ENCODE measurements at regions not wholly inside any gene's neighbourhood (a gene's known extent, or its start where the extent isn't known, plus 50 kb on each side); places are given as distances from the start of the nearest gene placed in this dataset.

DNA sequence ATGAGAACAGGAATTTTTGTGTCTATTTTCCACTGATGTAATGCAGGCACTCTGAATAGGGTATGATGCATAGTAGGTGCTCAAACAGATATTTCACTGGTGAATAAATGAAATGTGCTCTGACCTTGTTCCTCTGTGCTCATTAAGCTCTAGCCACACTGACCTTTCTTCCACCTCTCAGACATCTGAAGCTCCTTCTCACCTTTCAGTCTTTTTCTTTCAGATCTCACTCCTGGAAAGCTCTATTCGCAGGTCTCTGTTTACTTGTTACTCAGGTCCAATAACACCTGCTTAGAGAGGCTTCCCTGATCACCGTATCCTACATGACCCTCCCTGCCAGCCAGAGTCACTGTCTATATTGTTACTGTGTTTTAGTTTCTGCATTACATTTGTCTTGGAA lies 59.2 kb upstream of the IVNS1ABP start:
- DNase-seq (ENCODE audit: insufficient read length, low spot score) (no peak), FAIRE-seq (no peak)
- TF ChIP-seq, protein P1, sequence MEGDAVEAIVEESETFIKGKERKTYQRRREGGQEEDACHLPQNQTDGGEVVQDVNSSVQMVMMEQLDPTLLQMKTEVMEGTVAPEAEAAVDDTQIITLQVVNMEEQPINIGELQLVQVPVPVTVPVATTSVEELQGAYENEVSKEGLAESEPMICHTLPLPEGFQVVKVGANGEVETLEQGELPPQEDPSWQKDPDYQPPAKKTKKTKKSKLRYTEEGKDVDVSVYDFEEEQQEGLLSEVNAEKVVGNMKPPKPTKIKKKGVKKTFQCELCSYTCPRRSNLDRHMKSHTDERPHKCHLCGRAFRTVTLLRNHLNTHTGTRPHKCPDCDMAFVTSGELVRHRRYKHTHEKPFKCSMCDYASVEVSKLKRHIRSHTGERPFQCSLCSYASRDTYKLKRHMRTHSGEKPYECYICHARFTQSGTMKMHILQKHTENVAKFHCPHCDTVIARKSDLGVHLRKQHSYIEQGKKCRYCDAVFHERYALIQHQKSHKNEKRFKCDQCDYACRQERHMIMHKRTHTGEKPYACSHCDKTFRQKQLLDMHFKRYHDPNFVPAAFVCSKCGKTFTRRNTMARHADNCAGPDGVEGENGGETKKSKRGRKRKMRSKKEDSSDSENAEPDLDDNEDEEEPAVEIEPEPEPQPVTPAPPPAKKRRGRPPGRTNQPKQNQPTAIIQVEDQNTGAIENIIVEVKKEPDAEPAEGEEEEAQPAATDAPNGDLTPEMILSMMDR (IDR thresholded peaks at IDR 0.05; ENCODE audit: insufficient read depth, missing control alignments) = no peak

- TF ChIP-seq, protein P1 (IDR thresholded peaks at IDR 0.05; ENCODE audit: insufficient read depth, missing control alignments) = no peak
- no peak for FAIRE-seq
- no peak for DNase-seq (ENCODE audit: insufficient read length, low spot score)
Observed at GRCh38 chr1:185375583-185375982, 58.5 kb upstream of the IVNS1ABP start.

DNA sequence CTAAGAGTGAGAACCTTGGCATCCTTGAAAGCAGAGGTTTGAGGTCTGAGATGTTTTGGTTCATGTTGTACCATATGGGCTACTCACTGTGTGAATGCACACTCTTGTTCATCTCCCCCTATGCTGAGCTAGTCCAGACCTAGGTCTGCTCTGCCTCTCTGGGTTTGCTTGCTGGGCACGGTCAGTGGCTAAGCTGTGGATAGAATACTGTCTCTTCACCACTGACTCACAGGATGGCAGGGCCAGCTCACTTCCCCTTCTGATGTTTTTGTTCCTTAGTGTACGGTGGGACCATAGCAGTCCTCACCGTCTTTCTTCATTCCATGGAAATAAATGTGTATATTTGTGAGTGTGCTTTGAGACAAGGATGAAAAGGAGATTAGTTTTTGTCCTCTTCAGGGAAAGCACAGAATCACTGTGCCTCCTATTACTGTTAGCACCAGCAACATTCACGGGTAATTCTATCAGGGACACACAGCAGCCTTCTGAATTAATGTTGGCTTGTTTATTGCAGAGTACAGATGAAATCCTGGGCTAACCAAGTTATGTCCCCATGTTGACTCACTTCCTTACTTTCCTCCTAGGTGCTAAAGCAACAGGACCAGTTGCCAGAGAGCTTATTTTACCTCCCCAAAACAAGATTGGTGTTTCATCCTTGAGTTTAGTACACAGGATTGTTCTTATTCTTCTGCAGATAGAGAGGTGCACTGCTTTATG lies 56.9 kb upstream of the IVNS1ABP start:
- FAIRE-seq = no peak
- DNase-seq (ENCODE audit: insufficient read length, low spot score) = no peak
- TF ChIP-seq, protein P1 (IDR thresholded peaks at IDR 0.05; ENCODE audit: insufficient read depth, missing control alignments) = no peak

DNA sequence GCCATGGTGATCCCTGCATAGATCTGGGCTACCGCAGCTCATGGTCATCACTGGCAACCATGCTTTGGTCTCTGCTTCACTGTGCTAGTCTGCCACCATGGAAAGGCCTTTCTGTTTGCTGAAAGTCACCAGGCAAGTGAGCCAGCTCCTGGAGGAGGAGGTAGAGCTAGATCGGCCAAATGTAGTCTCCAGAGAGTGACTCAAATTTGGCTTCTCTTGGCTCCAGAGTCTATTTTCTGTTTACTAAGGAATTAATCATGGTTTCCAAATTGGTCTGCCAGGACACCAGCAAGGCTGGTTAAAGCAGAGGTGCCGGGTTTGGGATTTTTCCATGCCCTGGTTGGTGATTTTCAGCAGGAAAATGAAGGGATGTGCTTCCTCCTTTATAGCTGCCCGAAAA lies 52.7 kb upstream of the IVNS1ABP start:
- FAIRE-seq (no peak), DNase-seq (ENCODE audit: insufficient read length, low spot score) (no peak)
- TF ChIP-seq, protein P1 (IDR thresholded peaks at IDR 0.05; ENCODE audit: insufficient read depth, missing control alignments) = no peak

DNA sequence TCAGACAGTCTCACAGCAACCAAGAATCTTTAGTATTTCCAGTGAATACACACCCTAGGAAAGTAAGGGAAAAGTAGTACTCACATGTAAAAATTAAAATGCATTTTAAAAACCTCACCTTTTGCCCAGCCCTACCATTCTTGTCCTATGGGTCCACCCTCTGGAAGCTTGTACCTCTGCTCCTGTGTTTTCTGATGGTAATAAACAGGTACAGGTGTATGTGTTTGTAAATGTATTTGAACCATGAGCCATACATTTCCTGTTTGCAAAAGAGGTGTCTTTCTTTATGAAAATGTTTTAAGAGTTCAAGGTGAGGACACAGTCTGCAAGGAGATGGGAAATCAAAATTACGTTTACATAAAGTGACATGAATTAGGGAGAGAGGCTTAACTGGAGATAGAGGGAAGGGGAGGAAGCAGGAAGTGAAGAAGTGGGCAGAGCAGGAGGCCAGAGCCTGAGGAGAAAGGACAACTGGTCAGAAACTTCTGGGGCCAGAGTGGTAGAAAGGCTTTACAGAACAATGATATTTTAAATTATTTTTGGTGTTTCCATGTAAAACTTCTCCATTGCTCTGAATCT lies 52.0 kb upstream of the IVNS1ABP start:
- FAIRE-seq = no peak
- TF ChIP-seq, protein P1 (IDR thresholded peaks at IDR 0.05; ENCODE audit: insufficient read depth, missing control alignments) = no peak

DNA sequence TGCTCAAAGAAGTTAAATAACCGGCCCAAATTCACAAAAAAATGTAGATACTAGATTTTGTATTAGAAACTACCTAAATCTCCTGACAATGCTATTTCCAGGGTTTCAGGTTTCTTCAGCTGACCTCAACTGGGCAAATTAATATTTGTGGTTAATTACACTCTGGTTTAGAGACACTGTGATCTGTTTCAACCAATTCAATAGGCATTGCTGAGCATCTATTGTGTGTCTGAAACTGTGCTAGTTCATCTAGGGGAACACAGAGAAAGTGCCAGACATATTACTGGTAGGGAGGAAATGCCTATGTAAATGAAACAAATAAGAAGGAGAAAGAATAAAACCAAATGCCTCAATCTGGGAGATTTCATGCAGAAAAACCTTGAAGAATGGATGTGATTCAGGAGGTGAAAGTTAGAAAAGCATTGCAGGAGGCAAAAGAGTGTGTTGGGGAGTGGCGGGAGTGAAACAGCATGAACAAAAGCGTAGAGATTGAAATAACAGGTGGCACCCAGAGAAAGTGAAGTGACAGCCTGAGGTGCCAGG lies 51.3 kb upstream of the IVNS1ABP start:
- FAIRE-seq (no peak), DNase-seq (ENCODE audit: insufficient read length, low spot score) (no peak)
- TF ChIP-seq, protein P1 (IDR thresholded peaks at IDR 0.05; ENCODE audit: insufficient read depth, missing control alignments) = no peak

More for the DNA sequence above, 52.0 kb upstream of the IVNS1ABP start:
- no peak for DNase-seq (ENCODE audit: insufficient read length, low spot score)

- DNase-seq (ENCODE audit: insufficient read length, low spot score) = no peak
- no peak for FAIRE-seq
- TF ChIP-seq, protein P1 (IDR thresholded peaks at IDR 0.05; ENCODE audit: insufficient read depth, missing control alignments) = no peak
Observed at GRCh38 chr1:185367218-185367617, 50.2 kb upstream of the IVNS1ABP start.

Data from D721Med (cell line).